ENCODE measurements at regions not wholly inside any gene's neighbourhood (a gene's known extent, or its start where the extent isn't known, plus 50 kb on each side); places are given as distances from the start of the nearest gene placed in this dataset.

DNA sequence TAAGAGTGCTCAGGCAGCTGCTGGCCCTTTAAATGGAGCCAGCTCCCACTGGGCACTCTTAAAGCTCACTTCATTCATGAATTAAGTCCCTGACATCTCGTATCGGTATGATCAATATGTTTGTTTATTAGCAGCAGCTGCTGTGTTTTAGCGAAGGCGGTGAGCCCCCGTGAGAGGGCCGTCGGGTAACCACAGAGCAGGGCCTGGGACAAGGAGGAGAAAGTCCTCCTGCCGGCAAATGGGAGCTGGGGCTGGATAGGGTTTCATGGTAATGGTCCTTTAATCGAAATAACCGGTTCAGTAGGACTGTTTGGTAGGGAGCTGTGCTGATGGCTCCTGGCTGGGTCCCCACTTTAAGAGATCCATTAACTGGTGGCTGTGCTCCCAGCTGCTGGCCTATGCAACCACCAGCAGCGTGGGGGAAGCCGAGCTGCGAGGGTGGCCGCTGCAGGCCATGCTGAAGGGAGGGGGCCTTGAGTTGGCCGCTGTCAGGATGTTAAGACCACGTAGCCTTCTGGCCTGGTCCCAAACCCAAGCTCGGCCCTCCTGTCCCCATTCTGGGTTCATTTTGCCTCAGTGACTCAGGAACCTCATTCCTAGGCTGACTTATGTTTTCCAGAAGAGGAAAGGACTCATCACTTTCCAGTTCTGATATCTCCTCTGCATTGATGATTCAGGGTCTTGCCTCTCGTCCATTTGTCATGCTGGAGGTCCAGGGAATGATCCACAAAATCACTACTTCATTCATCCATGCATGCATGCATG is 67.6 kb upstream of the NTRK3 start (continued):
- TF ChIP-seq, protein P1, sequence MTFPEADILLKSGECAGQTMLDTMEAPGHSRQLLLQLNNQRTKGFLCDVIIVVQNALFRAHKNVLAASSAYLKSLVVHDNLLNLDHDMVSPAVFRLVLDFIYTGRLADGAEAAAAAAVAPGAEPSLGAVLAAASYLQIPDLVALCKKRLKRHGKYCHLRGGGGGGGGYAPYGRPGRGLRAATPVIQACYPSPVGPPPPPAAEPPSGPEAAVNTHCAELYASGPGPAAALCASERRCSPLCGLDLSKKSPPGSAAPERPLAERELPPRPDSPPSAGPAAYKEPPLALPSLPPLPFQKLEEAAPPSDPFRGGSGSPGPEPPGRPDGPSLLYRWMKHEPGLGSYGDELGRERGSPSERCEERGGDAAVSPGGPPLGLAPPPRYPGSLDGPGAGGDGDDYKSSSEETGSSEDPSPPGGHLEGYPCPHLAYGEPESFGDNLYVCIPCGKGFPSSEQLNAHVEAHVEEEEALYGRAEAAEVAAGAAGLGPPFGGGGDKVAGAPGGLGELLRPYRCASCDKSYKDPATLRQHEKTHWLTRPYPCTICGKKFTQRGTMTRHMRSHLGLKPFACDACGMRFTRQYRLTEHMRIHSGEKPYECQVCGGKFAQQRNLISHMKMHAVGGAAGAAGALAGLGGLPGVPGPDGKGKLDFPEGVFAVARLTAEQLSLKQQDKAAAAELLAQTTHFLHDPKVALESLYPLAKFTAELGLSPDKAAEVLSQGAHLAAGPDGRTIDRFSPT (tag by site-specific recombination; IDR thresholded peaks at IDR 0.05), result no peak
- TF ChIP-seq, protein P2, sequence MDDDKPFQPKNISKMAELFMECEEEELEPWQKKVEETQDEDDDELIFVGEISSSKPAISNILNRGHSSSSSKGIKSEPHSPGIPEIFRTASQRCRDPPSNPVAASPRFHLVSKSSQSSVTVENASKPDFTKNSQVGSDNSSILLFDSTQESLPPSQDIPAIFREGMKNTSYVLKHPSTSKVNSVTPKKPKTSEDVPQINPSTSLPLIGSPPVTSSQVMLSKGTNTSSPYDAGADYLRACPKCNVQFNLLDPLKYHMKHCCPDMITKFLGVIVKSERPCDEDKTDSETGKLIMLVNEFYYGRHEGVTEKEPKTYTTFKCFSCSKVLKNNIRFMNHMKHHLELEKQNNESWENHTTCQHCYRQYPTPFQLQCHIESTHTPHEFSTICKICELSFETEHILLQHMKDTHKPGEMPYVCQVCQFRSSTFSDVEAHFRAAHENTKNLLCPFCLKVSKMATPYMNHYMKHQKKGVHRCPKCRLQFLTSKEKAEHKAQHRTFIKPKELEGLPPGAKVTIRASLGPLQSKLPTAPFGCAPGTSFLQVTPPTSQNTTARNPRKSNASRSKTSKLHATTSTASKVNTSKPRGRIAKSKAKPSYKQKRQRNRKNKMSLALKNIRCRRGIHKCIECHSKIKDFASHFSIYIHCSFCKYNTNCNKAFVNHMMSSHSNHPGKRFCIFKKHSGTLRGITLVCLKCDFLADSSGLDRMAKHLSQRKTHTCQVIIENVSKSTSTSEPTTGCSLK (tag by site-specific recombination; IDR thresholded peaks at IDR 0.05), result no peak

DNA sequence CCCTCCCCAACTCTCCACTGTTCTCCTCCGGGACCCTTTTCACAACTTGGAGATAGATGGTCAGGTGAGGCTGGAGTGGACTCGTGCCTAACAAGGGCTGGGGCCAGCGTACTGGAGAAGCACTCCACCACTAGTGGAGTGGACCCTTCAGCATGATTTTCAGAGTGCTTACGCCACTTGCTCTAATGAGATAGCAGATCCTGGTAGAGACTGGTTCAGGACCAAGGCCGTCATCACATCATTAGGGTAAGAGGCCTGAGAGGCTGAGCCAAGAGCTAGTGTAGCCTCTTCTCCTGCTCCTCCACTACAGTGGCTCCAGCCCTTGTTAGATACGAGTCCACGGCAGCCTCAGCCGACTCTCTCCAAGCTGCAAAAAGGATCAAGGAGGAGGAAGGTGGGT is 66.9 kb upstream of the NTRK3 start:
- ChIA-PET CTCF (interaction anchor here (0.5 to 2.1 kb wide), 6 partner anchors 8 to 107 kb away, joined by 3 to 7 read pairs (median 3); no protein-coding TSS in a partner anchor), POLR2A (no interaction called here)
- H3K27ac ChIP-seq (ENCODE audit: extremely low read depth, low read depth, low read length), result no peak overlapping the region
- no peaks in the 10 kb centered on the region for H3K4me1 ChIP-seq (ENCODE audit: control insufficient read depth, insufficient read depth, low read length)
- no peaks in the 10 kb centered on the region for H3K36me3 ChIP-seq (ENCODE audit: control insufficient read depth in 2 of 2, insufficient read depth in 1 of 2, low read length in 2 of 2)
- H3K4me3 ChIP-seq (ENCODE audit: low read depth, low read length), result no peak overlapping the region
- H3K9me3 ChIP-seq (ENCODE audit: control insufficient read depth, insufficient read depth, low read depth, low read length), result no peaks in the 10 kb centered on the region
- TF ChIP-seq ZNF777 (tag by site-specific recombination; IDR thresholded peaks at IDR 0.05; ENCODE audit: borderline replicate concordance) (no peak), ZNF112 (tag by site-specific recombination; IDR thresholded peaks at IDR 0.05) (no peak), EGR2 (tag by site-specific recombination; IDR thresholded peaks at IDR 0.05; ENCODE audit: low read depth) (no peak), ZNF394 (tag by site-specific recombination; IDR thresholded peaks at IDR 0.05; ENCODE audit: borderline replicate concordance) (no peak), GLIS2 (tag by site-specific recombination; IDR thresholded peaks at IDR 0.05) (no peak), KLF8 (tag by site-specific recombination; IDR thresholded peaks at IDR 0.05) (no peak), ZNF664 (tag by site-specific recombination; IDR thresholded peaks at IDR 0.05) (no peak), ZNF423 (tag by site-specific recombination; IDR thresholded peaks at IDR 0.05) (no peak), ZNF146 (tag by site-specific recombination; IDR thresholded peaks at IDR 0.05) (no peak)
- TF ChIP-seq, protein P3, sequence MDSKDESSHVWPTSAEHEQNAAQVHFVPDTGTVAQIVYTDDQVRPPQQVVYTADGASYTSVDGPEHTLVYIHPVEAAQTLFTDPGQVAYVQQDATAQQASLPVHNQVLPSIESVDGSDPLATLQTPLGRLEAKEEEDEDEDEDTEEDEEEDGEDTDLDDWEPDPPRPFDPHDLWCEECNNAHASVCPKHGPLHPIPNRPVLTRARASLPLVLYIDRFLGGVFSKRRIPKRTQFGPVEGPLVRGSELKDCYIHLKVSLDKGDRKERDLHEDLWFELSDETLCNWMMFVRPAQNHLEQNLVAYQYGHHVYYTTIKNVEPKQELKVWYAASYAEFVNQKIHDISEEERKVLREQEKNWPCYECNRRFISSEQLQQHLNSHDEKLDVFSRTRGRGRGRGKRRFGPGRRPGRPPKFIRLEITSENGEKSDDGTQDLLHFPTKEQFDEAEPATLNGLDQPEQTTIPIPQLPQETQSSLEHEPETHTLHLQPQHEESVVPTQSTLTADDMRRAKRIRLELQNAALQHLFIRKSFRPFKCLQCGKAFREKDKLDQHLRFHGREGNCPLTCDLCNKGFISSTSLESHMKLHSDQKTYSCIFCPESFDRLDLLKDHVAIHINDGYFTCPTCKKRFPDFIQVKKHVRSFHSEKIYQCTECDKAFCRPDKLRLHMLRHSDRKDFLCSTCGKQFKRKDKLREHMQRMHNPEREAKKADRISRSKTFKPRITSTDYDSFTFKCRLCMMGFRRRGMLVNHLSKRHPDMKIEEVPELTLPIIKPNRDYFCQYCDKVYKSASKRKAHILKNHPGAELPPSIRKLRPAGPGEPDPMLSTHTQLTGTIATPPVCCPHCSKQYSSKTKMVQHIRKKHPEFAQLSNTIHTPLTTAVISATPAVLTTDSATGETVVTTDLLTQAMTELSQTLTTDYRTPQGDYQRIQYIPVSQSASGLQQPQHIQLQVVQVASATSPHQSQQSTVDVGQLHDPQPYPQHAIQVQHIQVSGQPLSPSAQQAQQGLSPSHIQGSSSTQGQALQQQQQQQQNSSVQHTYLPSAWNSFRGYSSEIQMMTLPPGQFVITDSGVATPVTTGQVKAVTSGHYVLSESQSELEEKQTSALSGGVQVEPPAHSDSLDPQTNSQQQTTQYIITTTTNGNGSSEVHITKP (tag by site-specific recombination; IDR thresholded peaks at IDR 0.05), result no peak

DNA sequence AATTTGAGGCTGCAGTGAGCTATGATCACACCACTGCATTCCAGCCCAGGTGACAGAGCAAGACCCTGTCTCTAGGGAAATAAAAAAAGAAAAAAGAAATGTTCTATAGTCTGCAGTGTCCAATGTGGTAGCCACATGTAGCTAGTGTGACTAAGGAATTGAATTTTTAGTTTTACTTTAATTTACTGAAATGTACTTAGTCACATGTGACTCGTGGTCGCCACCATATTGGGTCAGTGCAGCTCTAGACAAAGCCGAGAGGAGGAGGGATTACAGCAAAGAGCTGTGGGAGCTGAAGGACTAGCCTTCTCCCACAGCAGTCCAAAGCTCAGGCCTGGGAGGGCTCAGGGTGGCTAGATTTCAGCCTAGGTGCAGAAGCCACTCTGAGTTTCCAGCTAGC is 65.9 kb upstream of the NTRK3 start:
- Histone ChIP-seq H3K36me3 (ENCODE audit: control insufficient read depth in 2 of 2, insufficient read depth in 1 of 2, low read length in 2 of 2) (no peaks in the 10 kb centered on the region), H3K27ac (ENCODE audit: extremely low read depth, low read depth, low read length) (no peak overlapping the region), H3K4me1 (ENCODE audit: control insufficient read depth, insufficient read depth, low read length) (no peaks in the 10 kb centered on the region), H3K9me3 (ENCODE audit: control insufficient read depth, insufficient read depth, low read depth, low read length) (no peaks in the 10 kb centered on the region), H3K4me3 (ENCODE audit: low read depth, low read length) (no peak overlapping the region)
- TF ChIP-seq HOXC10 (CRISPR knock-in tag; IDR thresholded peaks at IDR 0.05) (no peak), ZNF423 (tag by site-specific recombination; IDR thresholded peaks at IDR 0.05) (no peak), BCL11A (tag by site-specific recombination; IDR thresholded peaks at IDR 0.05; ENCODE audit: low read depth) (no peak), ZBTB21 (tag by site-specific recombination; IDR thresholded peaks at IDR 0.05) (no peak), ZNF629 (tag by site-specific recombination; IDR thresholded peaks at IDR 0.05) (no peak), OVOL3 (tag by site-specific recombination; IDR thresholded peaks at IDR 0.05) (no peak), ZNF311 (tag by site-specific recombination; IDR thresholded peaks at IDR 0.05; ENCODE audit: borderline replicate concordance) (no peak), ZNF654 (tag by site-specific recombination; IDR thresholded peaks at IDR 0.05; ENCODE audit: low read depth) (no peak), ZNF10 (tag by site-specific recombination; IDR thresholded peaks at IDR 0.05) (no peak)
- CTCF ChIA-PET, result interaction anchor here (0.6 to 2.1 kb wide), 5 partner anchors 9 to 184 kb away, joined by 3 to 7 read pairs (median 3); no protein-coding TSS in a partner anchor
- POLR2A ChIA-PET, result no interaction called here

Data from HEK293 (cell line).